ENCODE measurements at regions not wholly inside any gene's neighbourhood (a gene's known extent, or its start where the extent isn't known, plus 50 kb on each side); places are given as distances from the start of the nearest gene placed in this dataset.

DNA sequence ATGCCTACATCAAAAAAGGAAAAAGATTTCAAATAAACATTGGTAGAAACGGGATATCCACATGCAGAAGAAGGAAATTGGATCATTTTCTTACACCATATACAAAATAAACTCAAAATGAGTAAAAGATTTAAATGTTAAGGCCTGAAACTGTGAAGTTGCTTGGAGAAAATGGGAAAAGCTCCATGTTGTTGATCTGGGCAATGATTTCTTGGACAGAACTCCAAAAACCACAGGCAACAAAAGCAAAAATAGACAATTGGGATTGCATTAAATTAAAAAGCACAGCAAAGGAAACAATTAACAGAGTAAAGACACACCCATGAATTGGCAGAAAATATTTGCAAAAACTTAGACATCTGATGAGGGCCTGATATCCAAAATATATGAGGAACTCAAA lies 105.2 kb upstream of the APP start:
- intact Hi-C loops (cut with micrococcal nuclease) (no loop called here), in situ Hi-C loops (cut with MboI) (no loop called here)
- ChIA-PET CTCF (ENCODE audit: low intra/inter-chr PET ratio) (no interaction called here), POLR2A (no interaction called here)
- no peak for ATAC-seq
- H3K79me2 ChIP-seq (ENCODE audit: control insufficient read depth, insufficient read depth, low read length), result no peaks in the 10 kb centered on the region
- no peak overlapping the region for H3K4me2 ChIP-seq (ENCODE audit: insufficient read depth, low read length)
- DNase-seq (ENCODE audit: extremely low read depth in 1 of 4, low spot score in 3 of 4), result no peak
- BruUV-seq (replicated peaks), result no TSS peak
- no peaks in the 10 kb centered on the region for H3K4me1 ChIP-seq (replicated peaks in 1 of 2; ENCODE audit: control insufficient read depth in 2 of 2, insufficient read depth in 2 of 2, low read length in 2 of 2)
- no peak overlapping the region for H2AFZ ChIP-seq (ENCODE audit: low read depth, low read length)
- no peaks in the 10 kb centered on the region for H3K27me3 ChIP-seq (ENCODE audit: control insufficient read depth in 2 of 2, insufficient read depth in 2 of 2, low read length in 2 of 2)
- H3K9ac ChIP-seq (ENCODE audit: insufficient read depth in 1 of 2, low read depth in 2 of 2, low read length in 2 of 2), result no peak overlapping the region
- H3K9me3 ChIP-seq (replicated peaks; ENCODE audit: control insufficient read depth, insufficient read depth, low read depth, low read length), result peaks cover 2% of the 10 kb centered on the region; the same call in 1 of the 2 replicates
- FAIRE-seq, result no peak
- no peaks in the 10 kb centered on the region for H3K36me3 ChIP-seq (ENCODE audit: control insufficient read depth, insufficient read depth, low read length)
- H3K4me3 ChIP-seq, result no peak overlapping the region
- H3K9me1 ChIP-seq (ENCODE audit: control insufficient read depth, insufficient read depth, low read length), result no peaks in the 10 kb centered on the region
- H4K20me1 ChIP-seq (replicated peaks; ENCODE audit: control insufficient read depth, insufficient read depth, low read length), result no peaks in the 10 kb centered on the region
- H3K27ac ChIP-seq (ENCODE audit: extremely low read depth, low read depth, low read length), result no peak overlapping the region
- 0% methylated on average over 1 of the region's 1 CpG for WGBS (ENCODE audit: insufficient coverage, low coverage, missing lambda C conversion rate)
- TF ChIP-seq RB1 (IDR thresholded peaks at IDR 0.05; ENCODE audit: low read depth) (no peak), KDM5B (IDR thresholded peaks at IDR 0.05; ENCODE audit: insufficient replicate concordance, low read depth, low read length) (no peak), ETV5 (CRISPR knock-in tag; IDR thresholded peaks at IDR 0.05; ENCODE audit: low read depth) (no peak), ZNF311 (CRISPR knock-in tag; IDR thresholded peaks at IDR 0.05) (no peak), HSF4 (CRISPR knock-in tag; IDR thresholded peaks at IDR 0.05; ENCODE audit: borderline replicate concordance) (no peak), NFRKB (IDR thresholded peaks at IDR 0.05; ENCODE audit: low read depth) (no peak), NFYB (IDR thresholded peaks at IDR 0.05; ENCODE audit: extremely low read depth, insufficient read length) (no peak), BACH1 (tag; IDR thresholded peaks at IDR 0.05) (no peak), ZNF253 (CRISPR knock-in tag; conservative IDR thresholded peaks at IDR 0.05) (no peak), FUS (optimal IDR thresholded peaks at IDR 0.05; ENCODE audit: low read depth, low read length) (no peak)
- TF ChIP-seq, protein P1, sequence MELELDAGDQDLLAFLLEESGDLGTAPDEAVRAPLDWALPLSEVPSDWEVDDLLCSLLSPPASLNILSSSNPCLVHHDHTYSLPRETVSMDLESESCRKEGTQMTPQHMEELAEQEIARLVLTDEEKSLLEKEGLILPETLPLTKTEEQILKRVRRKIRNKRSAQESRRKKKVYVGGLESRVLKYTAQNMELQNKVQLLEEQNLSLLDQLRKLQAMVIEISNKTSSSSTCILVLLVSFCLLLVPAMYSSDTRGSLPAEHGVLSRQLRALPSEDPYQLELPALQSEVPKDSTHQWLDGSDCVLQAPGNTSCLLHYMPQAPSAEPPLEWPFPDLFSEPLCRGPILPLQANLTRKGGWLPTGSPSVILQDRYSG (tag; conservative IDR thresholded peaks at IDR 0.05; ENCODE audit: low read depth), result no peak
- TF ChIP-seq, protein P2, sequence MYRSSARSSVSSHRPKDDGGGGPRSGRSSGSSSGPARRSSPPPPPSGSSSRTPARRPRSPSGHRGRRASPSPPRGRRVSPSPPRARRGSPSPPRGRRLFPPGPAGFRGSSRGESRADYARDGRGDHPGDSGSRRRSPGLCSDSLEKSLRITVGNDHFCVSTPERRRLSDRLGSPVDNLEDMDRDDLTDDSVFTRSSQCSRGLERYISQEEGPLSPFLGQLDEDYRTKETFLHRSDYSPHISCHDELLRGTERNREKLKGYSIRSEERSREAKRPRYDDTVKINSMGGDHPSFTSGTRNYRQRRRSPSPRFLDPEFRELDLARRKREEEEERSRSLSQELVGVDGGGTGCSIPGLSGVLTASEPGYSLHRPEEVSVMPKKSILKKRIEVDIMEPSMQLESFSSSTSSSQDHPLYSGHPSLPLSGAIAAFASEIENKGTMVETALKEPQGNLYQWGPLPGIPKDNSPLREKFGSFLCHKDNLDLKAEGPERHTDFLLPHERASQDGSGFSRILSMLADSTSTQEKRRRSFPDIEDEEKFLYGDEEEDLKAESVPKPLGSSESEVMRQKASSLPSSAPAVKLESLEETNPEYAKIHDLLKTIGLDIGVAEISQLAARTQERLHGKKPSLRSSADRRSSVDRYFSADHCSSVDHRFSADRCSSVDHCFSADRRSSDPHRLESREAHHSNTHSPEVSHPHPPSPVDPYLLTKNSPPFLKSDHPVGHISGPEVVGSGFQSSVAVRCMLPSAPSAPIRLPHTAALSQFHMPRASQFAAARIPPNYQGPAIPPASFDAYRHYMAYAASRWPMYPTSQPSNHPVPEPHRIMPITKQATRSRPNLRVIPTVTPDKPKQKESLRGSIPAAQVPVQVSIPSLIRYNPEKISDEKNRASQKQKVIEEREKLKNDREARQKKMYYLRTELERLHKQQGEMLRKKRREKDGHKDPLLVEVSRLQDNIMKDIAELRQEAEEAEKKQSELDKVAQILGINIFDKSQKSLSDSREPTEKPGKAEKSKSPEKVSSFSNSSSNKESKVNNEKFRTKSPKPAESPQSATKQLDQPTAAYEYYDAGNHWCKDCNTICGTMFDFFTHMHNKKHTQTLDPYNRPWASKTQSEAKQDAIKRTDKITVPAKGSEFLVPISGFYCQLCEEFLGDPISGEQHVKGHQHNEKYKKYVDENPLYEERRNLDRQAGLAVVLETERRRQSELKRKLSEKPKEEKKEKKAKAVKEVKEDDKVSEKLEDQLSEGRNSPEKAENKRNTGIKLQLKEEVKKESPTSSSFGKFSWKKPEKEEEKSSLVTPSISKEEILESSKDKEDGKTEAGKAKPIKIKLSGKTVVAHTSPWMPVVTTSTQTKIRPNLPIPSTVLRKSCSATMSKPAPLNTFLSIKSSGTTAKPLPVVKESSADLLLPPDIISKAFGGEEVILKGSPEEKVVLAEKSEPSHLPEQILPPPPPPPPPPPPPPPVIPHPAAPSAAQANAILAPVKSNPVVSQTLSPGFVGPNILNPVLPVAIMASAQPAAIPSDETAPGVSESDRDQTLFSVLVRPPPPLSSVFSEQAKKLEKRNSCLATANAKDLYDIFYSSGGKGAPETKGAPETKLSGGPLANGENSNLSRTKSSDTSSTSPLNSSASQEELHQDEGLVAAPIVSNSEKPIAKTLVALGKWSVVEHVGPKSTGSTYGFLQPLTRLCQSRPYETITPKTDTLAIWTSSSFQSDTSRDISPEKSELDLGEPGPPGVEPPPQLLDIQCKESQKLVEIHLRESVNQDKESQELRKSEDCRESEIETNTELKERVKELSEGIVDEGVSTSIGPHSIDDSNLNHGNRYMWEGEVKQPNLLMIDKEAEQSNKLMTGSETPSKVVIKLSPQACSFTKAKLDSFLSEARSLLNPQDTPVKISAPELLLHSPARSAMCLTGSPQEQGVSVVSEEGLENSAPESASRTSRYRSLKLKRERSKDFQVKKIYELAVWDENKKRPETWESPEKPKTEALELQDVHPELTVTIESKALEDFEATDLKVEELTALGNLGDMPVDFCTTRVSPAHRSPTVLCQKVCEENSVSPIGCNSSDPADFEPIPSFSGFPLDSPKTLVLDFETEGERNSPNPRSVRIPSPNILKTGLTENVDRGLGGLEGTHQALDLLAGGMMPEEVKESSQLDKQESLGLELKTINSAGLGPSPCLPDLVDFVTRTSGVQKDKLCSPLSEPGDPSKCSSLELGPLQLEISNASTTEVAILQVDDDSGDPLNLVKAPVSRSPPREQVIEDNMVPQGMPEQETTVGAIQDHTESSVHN (IDR thresholded peaks at IDR 0.05; ENCODE audit: borderline replicate concordance in 1 of 2, low read depth in 1 of 2), result no peak
- TF ChIP-seq, protein P3, sequence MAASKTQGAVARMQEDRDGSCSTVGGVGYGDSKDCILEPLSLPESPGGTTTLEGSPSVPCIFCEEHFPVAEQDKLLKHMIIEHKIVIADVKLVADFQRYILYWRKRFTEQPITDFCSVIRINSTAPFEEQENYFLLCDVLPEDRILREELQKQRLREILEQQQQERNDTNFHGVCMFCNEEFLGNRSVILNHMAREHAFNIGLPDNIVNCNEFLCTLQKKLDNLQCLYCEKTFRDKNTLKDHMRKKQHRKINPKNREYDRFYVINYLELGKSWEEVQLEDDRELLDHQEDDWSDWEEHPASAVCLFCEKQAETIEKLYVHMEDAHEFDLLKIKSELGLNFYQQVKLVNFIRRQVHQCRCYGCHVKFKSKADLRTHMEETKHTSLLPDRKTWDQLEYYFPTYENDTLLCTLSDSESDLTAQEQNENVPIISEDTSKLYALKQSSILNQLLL (CRISPR knock-in tag; IDR thresholded peaks at IDR 0.05; ENCODE audit: borderline replicate concordance), result no peak
